ENCODE measurements at regions not wholly inside any gene's neighbourhood (a gene's known extent, or its start where the extent isn't known, plus 50 kb on each side); places are given as distances from the start of the nearest gene placed in this dataset.

GRCh38 chr3:8001712-8002111, 499.9 kb upstream of the LMCD1 start:
- no peaks in the 10 kb centered on the region for H3K27me3 ChIP-seq
- no peak for DNase-seq
- no peaks in the 10 kb centered on the region for H3K36me3 ChIP-seq
- in situ Hi-C loops (cut with MboI; ENCODE audit: low pct_ligation_motif_present in 1 of 4, low pct_unique_long_range_greater_than_20kb in 1 of 4, low sequenced_read_pairs in 3 of 4) (no loop called here), intact Hi-C loops (cut with DNase I; ENCODE audit: low total_unique reads) (no loop called here)
- H3K9me3 ChIP-seq = no peaks in the 10 kb centered on the region
- H3K27ac ChIP-seq = no peak overlapping the region
- H3K4me3 ChIP-seq = no peak overlapping the region
- no peak for TF ChIP-seq EP300 (IDR thresholded peaks at IDR 0.05; ENCODE audit: low read depth)
- no peak for TF ChIP-seq POLR2A (IDR thresholded peaks at IDR 0.05)
- no peak for TF ChIP-seq POLR2AphosphoS5 (IDR thresholded peaks at IDR 0.05)
- TF ChIP-seq CTCF (IDR thresholded peaks at IDR 0.05) = no peak
- 90% methylated on average over 2 to 6 of the region's 6 CpGs for WGBS, 2 donors (ENCODE audit: low coverage in 1 of 2)
- no peaks in the 10 kb centered on the region for H3K4me1 ChIP-seq

GRCh38 chr3:8011902-8012301, 489.7 kb upstream of the LMCD1 start:
- Histone ChIP-seq H3K9me3 (no peaks in the 10 kb centered on the region), H3K27me3 (no peaks in the 10 kb centered on the region), H3K36me3 (no peaks in the 10 kb centered on the region), H3K27ac (no peak overlapping the region), H3K4me1 (no peaks in the 10 kb centered on the region), H3K4me3 (no peak overlapping the region)
- intact Hi-C loops (cut with DNase I; ENCODE audit: low total_unique reads) = no loop called here
- TF ChIP-seq POLR2A (IDR thresholded peaks at IDR 0.05) (no peak), EP300 (IDR thresholded peaks at IDR 0.05; ENCODE audit: low read depth) (no peak), CTCF (IDR thresholded peaks at IDR 0.05) (no peak), POLR2AphosphoS5 (IDR thresholded peaks at IDR 0.05) (no peak)
- DNase-seq = no peak
- in situ Hi-C loops (cut with MboI; ENCODE audit: low pct_ligation_motif_present in 1 of 4, low pct_unique_long_range_greater_than_20kb in 1 of 4, low sequenced_read_pairs in 3 of 4) = no loop called here
- 82 to 100% methylated on average over 2 to 3 of the region's 3 CpGs for WGBS, 2 donors (ENCODE audit: low coverage in 1 of 2)

- no peaks in the 10 kb centered on the region for H3K36me3 ChIP-seq
- no peak for DNase-seq
- TF ChIP-seq EP300 (IDR thresholded peaks at IDR 0.05; ENCODE audit: low read depth) (no peak), CTCF (IDR thresholded peaks at IDR 0.05) (no peak), POLR2AphosphoS5 (IDR thresholded peaks at IDR 0.05) (no peak), POLR2A (IDR thresholded peaks at IDR 0.05) (no peak)
- H3K4me3 ChIP-seq = no peak overlapping the region
- no peaks in the 10 kb centered on the region for H3K27me3 ChIP-seq
- peaks cover 0 to 5% of the 10 kb centered on the region in 2 donors for H3K9me3 ChIP-seq
- no peak overlapping the region for H3K27ac ChIP-seq
- in situ Hi-C loops (cut with MboI; ENCODE audit: low pct_ligation_motif_present in 1 of 4, low pct_unique_long_range_greater_than_20kb in 1 of 4, low sequenced_read_pairs in 3 of 4) (no loop called here), intact Hi-C loops (cut with DNase I; ENCODE audit: low total_unique reads) (no loop called here)
- 61 to 68% methylated on average over 6 to 7 of the region's 7 CpGs for WGBS, 2 donors (ENCODE audit: low coverage in 1 of 2)
- no peaks in the 10 kb centered on the region for H3K4me1 ChIP-seq
Measured at GRCh38 chr3:8020047-8020841, 481.4 kb upstream of the LMCD1 start.

GRCh38 chr3:8027954-8028353, 473.7 kb upstream of the LMCD1 start:
- Histone ChIP-seq H3K27ac (no peak overlapping the region), H3K36me3 (no peaks in the 10 kb centered on the region), H3K9me3 (no peaks in the 10 kb centered on the region), H3K27me3 (no peaks in the 10 kb centered on the region), H3K4me1 (no peaks in the 10 kb centered on the region), H3K4me3 (no peak overlapping the region)
- DNase-seq = no peak
- intact Hi-C loops (cut with DNase I; ENCODE audit: low total_unique reads) = no loop called here
- in situ Hi-C loops (cut with MboI; ENCODE audit: low pct_ligation_motif_present in 1 of 4, low pct_unique_long_range_greater_than_20kb in 1 of 4, low sequenced_read_pairs in 3 of 4) = no loop called here
- no peak for TF ChIP-seq CTCF (IDR thresholded peaks at IDR 0.05)
- 80 to 89% methylated on average over 1 of the region's 1 CpG for WGBS, 2 donors (ENCODE audit: low coverage in 1 of 2)
